Endothelial cell of umbilical vein (primary cell): ENCODE measurements at regions not wholly inside any gene's neighbourhood (a gene's known extent, or its start where the extent isn't known, plus 50 kb on each side); places are given as distances from the start of the nearest gene placed in this dataset.
"Not testable (repeated sequence)": the region's sequence is repeated elsewhere in the genome, so short reads cannot be mapped to it uniquely, and the experiment has no call there.

Experiments used
- BruUV-seq: library from RNA; stranded (reverse); fragments of 400-500 nt; replicated peaks from 2 replicates; lab custom pipeline; 2021; lab: Mats Ljungman, UMichigan
- CTCF ChIA-PET: fragments of 300-600, 350-600 bp; sonication (Branson Sonifier 250); formaldehyde crosslinking; loops from one replicate; lab custom pipeline; 2021; ENCODE audit warnings: antibody characterized with exemption, inconsistent platforms; lab: Charles Lee
- POLR2A ChIA-PET: fragments of 300-600, 350-600 bp; sonication (Branson Sonifier 250); formaldehyde crosslinking; loops from one replicate; lab custom pipeline; 2021; ENCODE audit warnings: antibody characterized with exemption, inconsistent platforms; lab: Charles Lee
- DNase-seq: peaks from one replicate; pipeline ENCODE4 v3.0.0-alpha.2; 2011; ENCODE audit warnings: low read depth, low spot score
- FAIRE-seq: peaks from 2 replicates; lab custom pipeline; 2011; peaks lifted over from hg19 to GRCh38; lab: Jason Lieb, UNC
- H2AFZ ChIP-seq: 2 replicates; pipeline ENCODE4 v1.6.0; 2012; ENCODE audit warnings: low read depth, low read length, control low read depth, inconsistent platforms
- H3K27ac ChIP-seq: 2 replicates; pipeline ENCODE4 v1.5.1; 2011; ENCODE audit warnings: low read depth, mild to moderate bottlenecking, control low read depth, low read length, moderate library complexity; ENCODE audit not compliant: insufficient read depth
- H3K27me3 ChIP-seq, 2 experiments: 2 replicates each; pipeline versions ENCODE4 v1.6.0 to v1.6.1; 2011; ENCODE audit warnings: low read length in 2 of 2, mixed read lengths in 1 of 2; ENCODE audit not compliant: control insufficient read depth in 2 of 2, insufficient read depth in 2 of 2
- H3K36me3 ChIP-seq, 2 experiments: 2 replicates in 1 of 2; 3 replicates in 1 of 2; pipeline ENCODE4 v1.5.1; 2011; ENCODE audit warnings: low read length in 2 of 2, mild to moderate bottlenecking in 1 of 2, moderate library complexity in 1 of 2; ENCODE audit not compliant: control insufficient read depth in 2 of 2, insufficient read depth in 2 of 2; ENCODE audit errors: extremely low read depth in 1 of 2
- H3K4me1 ChIP-seq: 3 replicates; pipeline ENCODE4 v1.5.1; 2011; ENCODE audit warnings: mild to moderate bottlenecking, low read length; ENCODE audit not compliant: control insufficient read depth, insufficient read depth; ENCODE audit errors: extremely low read depth
- H3K4me2 ChIP-seq: 2 replicates; pipeline ENCODE4 v1.6.1; 2011; ENCODE audit warnings: low read length, control low read depth, mixed read lengths; ENCODE audit not compliant: insufficient read depth
- H3K4me3 ChIP-seq, 3 experiments: fragments of 200-600 bp in 1 of 3; sonication (generic), shearing (Covaris generic) in 1 of 3; replicated peaks in 1 of 3; 2 replicates each; pipeline ENCODE4 v1.5.1; 2011 to 2016; ENCODE audit warnings: control low read depth in 3 of 3, low read length in 3 of 3, mild to moderate bottlenecking in 2 of 3, inconsistent platforms in 1 of 3, low read depth in 1 of 3, moderate library complexity in 1 of 3; ENCODE audit not compliant: insufficient read depth in 1 of 3
- H3K79me2 ChIP-seq: 2 replicates; pipeline ENCODE4 v1.6.0; 2012; ENCODE audit warnings: low read length, inconsistent platforms; ENCODE audit not compliant: control insufficient read depth, insufficient read depth
- H3K9ac ChIP-seq: replicated peaks from 2 replicates; pipeline ENCODE3; 2011; ENCODE audit warnings: low read length, control low read depth; ENCODE audit not compliant: insufficient read depth; ENCODE audit errors: extremely low read depth
- H3K9me1 ChIP-seq: replicated peaks from 3 replicates; pipeline ENCODE4 v1.6.0; 2011; ENCODE audit warnings: mild to moderate bottlenecking, low read length; ENCODE audit not compliant: control insufficient read depth, insufficient read depth; ENCODE audit errors: extremely low read depth
- H3K9me3 ChIP-seq: replicated peaks from 2 replicates; pipeline ENCODE4 v1.5.1; 2012; ENCODE audit warnings: low read length, inconsistent platforms; ENCODE audit not compliant: control insufficient read depth, insufficient read depth
- H4K20me1 ChIP-seq: replicated peaks from 2 replicates; pipeline ENCODE3; 2011; ENCODE audit warnings: mild to moderate bottlenecking, low read length; ENCODE audit not compliant: control insufficient read depth, insufficient read depth; ENCODE audit errors: extremely low read depth
- CTCF ChIP-seq, 2 donors: IDR thresholded peaks; 1 replicate in 1 of 2; 2 replicates in 1 of 2; pipeline ENCODE4 v1.5.1; 2011; ENCODE audit warnings: low read length in 2 of 2, mild to moderate bottlenecking in 2 of 2, moderate library complexity in 2 of 2, control low read depth in 1 of 2, inconsistent platforms in 1 of 2, low read depth in 1 of 2; ENCODE audit not compliant: insufficient read depth in 1 of 2; ENCODE audit errors: extremely low read depth in 1 of 2
- EZH2 ChIP-seq: IDR thresholded peaks from 2 replicates; pipeline ENCODE4 v1.6.1; 2012; ENCODE audit warnings: borderline replicate concordance, low read depth, mild to moderate bottlenecking, moderate library complexity, low read length, inconsistent platforms; ENCODE audit not compliant: severe bottlenecking
- FOS ChIP-seq: IDR thresholded peaks from 2 replicates; pipeline ENCODE4 v1.6.1; 2011; ENCODE audit warnings: mild to moderate bottlenecking, low read length, moderate library complexity, borderline replicate concordance; ENCODE audit not compliant: insufficient read depth
- GATA2 ChIP-seq: IDR thresholded peaks from 2 replicates; pipeline ENCODE4 v1.7.0; 2011; ENCODE audit warnings: low read depth, mild to moderate bottlenecking, moderate library complexity, mixed read lengths, low read length; ENCODE audit not compliant: insufficient read length, insufficient read depth
- JUN ChIP-seq: IDR thresholded peaks from 2 replicates; pipeline ENCODE4 v1.6.1; 2011; ENCODE audit warnings: borderline replicate concordance, low read depth; ENCODE audit not compliant: insufficient read length, insufficient read depth
- MYC ChIP-seq: IDR thresholded peaks from one replicate; pipeline ENCODE4 v1.6.1; 2011; ENCODE audit warnings: mild to moderate bottlenecking, low read depth, low read length
- POLR2A ChIP-seq: IDR thresholded peaks from 2 replicates; pipeline ENCODE4 v1.6.1; 2012; ENCODE audit warnings: low read depth, mild to moderate bottlenecking, control low read depth, low read length
- POLR2AphosphoS5 ChIP-seq: IDR thresholded peaks from 2 replicates; pipeline ENCODE4 v1.6.1; 2012; ENCODE audit warnings: low read depth, mild to moderate bottlenecking, control low read depth, low read length, moderate library complexity; ENCODE audit not compliant: insufficient read depth
- dilution Hi-C: fragments of 300-500 bp; cut with MboI; formaldehyde crosslinking; loops from one replicate; pipeline ENCODE4 v1.15.0; 2019; ENCODE audit warnings: low sequenced_read_pairs; ENCODE audit not compliant: extremely low pct_ligation_motif_present
- intact Hi-C: fragments of 100-400 bp; cut with micrococcal nuclease; formaldehyde crosslinking; loops from one replicate; pipeline ENCODE4 v1.10.0; 2022
- TF ChIP-seq, protein P1 (sequence below): IDR thresholded peaks from 2 replicates; pipeline ENCODE4 v1.6.1; 2011; ENCODE audit not compliant: insufficient read depth, insufficient read length

DNA sequence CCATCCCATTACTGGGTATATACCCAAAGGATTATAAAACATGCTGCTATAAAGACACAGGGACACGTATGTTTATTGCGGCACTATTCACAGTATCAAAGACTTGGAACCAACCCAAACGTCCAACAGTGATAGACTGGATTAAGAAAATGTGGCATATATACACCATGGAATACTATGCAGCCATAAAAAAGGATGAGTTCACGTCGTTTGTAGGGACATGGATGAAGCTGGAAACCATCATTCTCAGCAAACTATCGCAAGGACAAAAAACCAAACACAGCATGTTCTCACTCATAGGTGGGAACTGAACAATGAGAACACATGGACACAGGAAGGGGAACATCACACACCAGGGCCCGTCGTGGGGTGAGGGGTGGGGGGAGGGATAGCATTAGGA is 106.1 kb downstream of the CHD1L start:
- H3K4me2 ChIP-seq, FAIRE-seq, CTCF ChIA-PET, H3K9me1 ChIP-seq, H4K20me1 ChIP-seq, DNase-seq, H3K4me3 ChIP-seq, H3K27me3 ChIP-seq, POLR2A ChIA-PET, intact Hi-C loops, H3K4me1 ChIP-seq, BruUV-seq, dilution Hi-C loops, H3K27ac ChIP-seq, H3K9ac ChIP-seq, H3K9me3 ChIP-seq, H3K79me2 ChIP-seq, H2AFZ ChIP-seq, H3K36me3 ChIP-seq: not testable (repeated sequence)

- BruUV-seq = no TSS peak
- intact Hi-C loops (no loop called here), dilution Hi-C loops (no loop called here)
These were observed 107.0 kb downstream of the CHD1L start for GRCh38 chr1:147349533-147349932.

More at GRCh38 chr1:147349533-147349932, 107.0 kb downstream of the CHD1L start:
- Histone ChIP-seq H3K27ac (no peak overlapping the region), H3K9me3 (no peaks in the 10 kb centered on the region), H3K9me1 (no peaks in the 10 kb centered on the region), H3K4me3 (no peak overlapping the region), H4K20me1 (no peaks in the 10 kb centered on the region), H3K79me2 (no peaks in the 10 kb centered on the region), H3K27me3 (no peaks in the 10 kb centered on the region), H3K4me2 (no peak overlapping the region), H3K9ac (no peak overlapping the region), H3K4me1 (no peaks in the 10 kb centered on the region), H2AFZ (no peak overlapping the region), H3K36me3 (no peaks in the 10 kb centered on the region)
- ChIA-PET CTCF (interaction anchor here (1.2 to 1.3 kb wide), 3 partner anchors 13 to 76 kb away, joined by 3 to 4 read pairs (median 3); no protein-coding TSS in a partner anchor), POLR2A (no interaction called here)
- FAIRE-seq = no peak
- no peak for DNase-seq
- TF ChIP-seq JUN = no peak
- TF ChIP-seq MYC = no peak
- no peak for TF ChIP-seq POLR2A
- TF ChIP-seq CTCF (IDR thresholded peaks at IDR 0.05; ENCODE audit: extremely low read depth in 1 of 2, insufficient read depth in 1 of 2, low read depth in 1 of 2, low read length in 2 of 2) = no peak
- TF ChIP-seq, protein P1, sequence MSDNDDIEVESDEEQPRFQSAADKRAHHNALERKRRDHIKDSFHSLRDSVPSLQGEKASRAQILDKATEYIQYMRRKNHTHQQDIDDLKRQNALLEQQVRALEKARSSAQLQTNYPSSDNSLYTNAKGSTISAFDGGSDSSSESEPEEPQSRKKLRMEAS = no peak
- no peak for TF ChIP-seq GATA2
- TF ChIP-seq EZH2 = no peak
- no peak for TF ChIP-seq POLR2AphosphoS5
- TF ChIP-seq FOS = no peak
